ENCODE measurements at regions not wholly inside any gene's neighbourhood (a gene's known extent, or its start where the extent isn't known, plus 50 kb on each side); places are given as distances from the start of the nearest gene placed in this dataset.
A peak's percentile ranks its signal among the peaks of the same experiment; 100 is the strongest.

- TF ChIP-seq CTCF (IDR thresholded peaks at IDR 0.05; ENCODE audit: low read depth, low read length) (peak; percentile 85), EZH2phosphoT487 (IDR thresholded peaks at IDR 0.05; ENCODE audit: low read depth) (no peak)
Measured at GRCh38 chr21:33127154-33127867, 57.4 kb downstream of the OLIG1 start.
